Colonic mucosa (tissue), 4 donors: ENCODE measurements at regions not wholly inside any gene's neighbourhood (a gene's known extent, or its start where the extent isn't known, plus 50 kb on each side); places are given as distances from the start of the nearest gene placed in this dataset.

ENCODE experiments used
- DNase-seq: peaks from one replicate; pipeline ENCODE4 v3.0.0-alpha.2; 2020
- H3K27ac ChIP-seq: fragments of 200-600 bp; one replicate; pipeline ENCODE4 v1.8.0; 2021
- H3K27me3 ChIP-seq: fragments of 200-600 bp; one replicate; pipeline ENCODE4 v1.8.0; 2021
- H3K36me3 ChIP-seq: fragments of 200-600 bp; one replicate; pipeline ENCODE4 v1.8.0; 2021
- H3K4me1 ChIP-seq: fragments of 200-600 bp; one replicate; pipeline ENCODE4 v1.8.0; 2021; ENCODE audit warnings: mild to moderate bottlenecking
- H3K4me3 ChIP-seq: fragments of 200-600 bp; one replicate; pipeline ENCODE4 v1.8.0; 2021
- H3K9ac ChIP-seq, 2 donors: one replicate each; pipeline ENCODE4 v1.7.0; 2013; ENCODE audit warnings: control low read depth in 2 of 2, low read depth in 2 of 2, low read length in 2 of 2
- H3K9me3 ChIP-seq: fragments of 200-600 bp; one replicate; pipeline ENCODE4 v1.8.0; 2021
- intact Hi-C: fragments of 100-400 bp; cut with DNase I; formaldehyde crosslinking; loops from one replicate; pipeline ENCODE4 v1.14.1; 2022
- TF ChIP-seq, protein P1 (sequence below): fragments of 200-600 bp; IDR thresholded peaks from one replicate; pipeline ENCODE4 v1.8.0; 2022; ENCODE audit warnings: antibody characterized with exemption, mild to moderate bottlenecking
- donor health status: healthy.
- donor health status: DM: no; HTN: no; CAD: no.
- donor health status: DM: no; HTN: no; CAD: no.

GRCh38 chr5:30574761-30575160 is 618.7 kb upstream of the CDH6 start:
- Histone ChIP-seq H3K4me1 (no peaks in the 10 kb centered on the region), H3K36me3 (no peaks in the 10 kb centered on the region), H3K9ac (no peak overlapping the region), H3K27me3 (no peaks in the 10 kb centered on the region), H3K9me3 (no peaks in the 10 kb centered on the region), H3K4me3 (no peak overlapping the region), H3K27ac (no peak overlapping the region)
- intact Hi-C loops = no loop called here
- DNase-seq = no peak
- TF ChIP-seq, protein P1, sequence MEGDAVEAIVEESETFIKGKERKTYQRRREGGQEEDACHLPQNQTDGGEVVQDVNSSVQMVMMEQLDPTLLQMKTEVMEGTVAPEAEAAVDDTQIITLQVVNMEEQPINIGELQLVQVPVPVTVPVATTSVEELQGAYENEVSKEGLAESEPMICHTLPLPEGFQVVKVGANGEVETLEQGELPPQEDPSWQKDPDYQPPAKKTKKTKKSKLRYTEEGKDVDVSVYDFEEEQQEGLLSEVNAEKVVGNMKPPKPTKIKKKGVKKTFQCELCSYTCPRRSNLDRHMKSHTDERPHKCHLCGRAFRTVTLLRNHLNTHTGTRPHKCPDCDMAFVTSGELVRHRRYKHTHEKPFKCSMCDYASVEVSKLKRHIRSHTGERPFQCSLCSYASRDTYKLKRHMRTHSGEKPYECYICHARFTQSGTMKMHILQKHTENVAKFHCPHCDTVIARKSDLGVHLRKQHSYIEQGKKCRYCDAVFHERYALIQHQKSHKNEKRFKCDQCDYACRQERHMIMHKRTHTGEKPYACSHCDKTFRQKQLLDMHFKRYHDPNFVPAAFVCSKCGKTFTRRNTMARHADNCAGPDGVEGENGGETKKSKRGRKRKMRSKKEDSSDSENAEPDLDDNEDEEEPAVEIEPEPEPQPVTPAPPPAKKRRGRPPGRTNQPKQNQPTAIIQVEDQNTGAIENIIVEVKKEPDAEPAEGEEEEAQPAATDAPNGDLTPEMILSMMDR = no peak

DNA sequence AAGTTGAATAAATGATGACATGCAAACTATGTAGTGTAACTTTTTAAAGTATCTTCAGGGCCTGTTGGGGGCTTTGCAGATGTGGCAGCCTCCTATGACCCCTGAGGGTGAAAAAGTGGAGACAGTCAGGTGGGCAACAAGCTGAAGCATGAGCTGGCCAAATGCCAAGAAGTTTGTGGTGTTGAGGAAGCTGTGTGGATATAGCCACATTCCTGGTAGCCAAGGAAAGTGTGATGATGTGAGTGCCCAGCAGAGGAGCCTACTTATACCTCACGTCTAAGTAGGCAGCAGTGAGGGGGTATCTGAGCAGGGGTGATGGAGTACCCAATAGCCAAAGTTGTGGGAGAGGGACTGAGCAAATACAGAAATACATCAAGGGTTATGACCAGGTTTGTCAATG is 621.2 kb upstream of the CDH6 start:
- no peaks in the 10 kb centered on the region for H3K9me3 ChIP-seq
- TF ChIP-seq, protein P1 = no peak
- no peaks in the 10 kb centered on the region for H3K4me1 ChIP-seq
- no peak overlapping the region for H3K9ac ChIP-seq
- intact Hi-C loops = no loop called here
- H3K4me3 ChIP-seq = no peak overlapping the region
- DNase-seq = no peak
- H3K27ac ChIP-seq = no peak overlapping the region
- H3K27me3 ChIP-seq = no peaks in the 10 kb centered on the region
- no peaks in the 10 kb centered on the region for H3K36me3 ChIP-seq

GRCh38 chr5:30561771-30562170 is 631.7 kb upstream of the CDH6 start:
- no peak overlapping the region for H3K4me3 ChIP-seq
- H3K9ac ChIP-seq = no peak overlapping the region
- H3K36me3 ChIP-seq = no peaks in the 10 kb centered on the region
- no peaks in the 10 kb centered on the region for H3K4me1 ChIP-seq
- no peaks in the 10 kb centered on the region for H3K27me3 ChIP-seq
- TF ChIP-seq, protein P1 = no peak
- DNase-seq = no peak
- no peak overlapping the region for H3K27ac ChIP-seq
- intact Hi-C loops = no loop called here
- H3K9me3 ChIP-seq = peaks cover 3% of the 10 kb centered on the region

GRCh38 chr5:30551618-30552017 is 641.9 kb upstream of the CDH6 start:
- Histone ChIP-seq H3K9ac (no peak overlapping the region), H3K4me1 (no peaks in the 10 kb centered on the region), H3K27ac (no peak overlapping the region), H3K36me3 (no peaks in the 10 kb centered on the region), H3K9me3 (peaks cover under 1% of the 10 kb centered on the region), H3K27me3 (no peaks in the 10 kb centered on the region), H3K4me3 (no peak overlapping the region)
- TF ChIP-seq, protein P1 = no peak
- DNase-seq = no peak
- intact Hi-C loops = no loop called here

DNA sequence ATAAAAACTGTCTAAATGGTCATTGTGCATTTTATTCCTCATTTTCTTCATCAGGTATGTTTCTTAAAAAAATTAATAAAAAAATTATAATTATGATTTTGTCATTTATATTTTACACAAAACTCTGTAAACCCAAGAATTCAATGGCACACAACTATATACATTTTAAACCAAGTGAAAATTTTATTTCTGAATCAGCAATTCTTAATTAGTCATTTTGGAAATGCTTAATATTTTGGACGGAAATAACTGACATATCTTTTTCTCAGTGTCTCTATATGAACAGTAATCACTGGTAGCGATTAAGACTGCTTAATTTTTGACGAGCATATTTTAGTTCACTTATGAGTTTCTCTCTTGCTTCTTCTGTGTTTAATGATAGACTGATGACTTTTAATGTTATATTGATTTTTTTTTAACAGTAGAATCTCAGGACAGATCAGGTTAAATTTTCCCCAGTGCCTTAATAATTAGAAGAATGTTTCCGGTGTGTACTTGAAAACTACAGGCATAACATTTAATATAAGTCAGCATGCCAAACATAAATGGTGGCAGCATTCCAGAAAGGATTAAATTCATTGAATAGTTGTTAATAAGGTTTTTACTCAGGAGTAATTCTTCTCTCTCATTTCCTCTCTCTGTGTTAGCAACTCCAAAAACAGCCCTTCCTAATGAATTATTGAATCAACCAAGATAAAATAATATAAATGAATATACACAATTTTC is 644.7 kb upstream of the CDH6 start:
- Histone ChIP-seq H3K9me3 (no peaks in the 10 kb centered on the region), H3K4me3 (no peak overlapping the region)

More for the DNA sequence above, 644.7 kb upstream of the CDH6 start:
- H3K9ac ChIP-seq = no peak overlapping the region
- no peaks in the 10 kb centered on the region for H3K36me3 ChIP-seq
- DNase-seq = no peak
- TF ChIP-seq, protein P1 = no peak
- intact Hi-C loops = no loop called here
- H3K27me3 ChIP-seq = no peaks in the 10 kb centered on the region
- no peak overlapping the region for H3K27ac ChIP-seq
- no peaks in the 10 kb centered on the region for H3K4me1 ChIP-seq
